ENCODE measurements at regions not wholly inside any gene's neighbourhood (a gene's known extent, or its start where the extent isn't known, plus 50 kb on each side); places are given as distances from the start of the nearest gene placed in this dataset.

GRCh38 chr2:19098467-19099160, 259.8 kb downstream of the OSR1 start:
- TF ChIP-seq POLR2A (IDR thresholded peaks at IDR 0.05) (no peak), CTCF (IDR thresholded peaks at IDR 0.05) (no peak)

All from suprapubic skin (tissue), 3 donors.